Neuronal stem cell (in vitro differentiated cells): ENCODE measurements at regions not wholly inside any gene's neighbourhood (a gene's known extent, or its start where the extent isn't known, plus 50 kb on each side); places are given as distances from the start of the nearest gene placed in this dataset.

Experiments used
- DNase-seq: peaks from one replicate; pipeline ENCODE4 v3.0.0-alpha.2; 2013; ENCODE audit warnings: low spot score
- H2AFZ ChIP-seq: one replicate; pipeline ENCODE4 v1.6.1; 2013; ENCODE audit warnings: mild to moderate bottlenecking, low read length, inconsistent platforms
- H2AK5ac ChIP-seq: 2 replicates; pipeline ENCODE4 v1.6.1; 2013; ENCODE audit warnings: low read depth, mild to moderate bottlenecking, inconsistent platforms, low read length, moderate library complexity, mixed read lengths
- H2BK120ac ChIP-seq: 2 replicates; pipeline ENCODE4 v1.6.1; 2013; ENCODE audit warnings: low read depth, mild to moderate bottlenecking, inconsistent platforms, low read length, moderate library complexity, mixed read lengths
- H2BK12ac ChIP-seq: one replicate; pipeline ENCODE4 v1.6.1; 2013; ENCODE audit warnings: low read length, inconsistent platforms
- H2BK15ac ChIP-seq: 2 replicates; pipeline ENCODE4 v1.6.1; 2013; ENCODE audit warnings: mild to moderate bottlenecking, low read length, inconsistent platforms, mixed read lengths
- H2BK5ac ChIP-seq: one replicate; pipeline ENCODE4 v1.6.1; 2013; ENCODE audit warnings: inconsistent platforms, mild to moderate bottlenecking, low read length, moderate library complexity
- H3K14ac ChIP-seq: one replicate; pipeline ENCODE4 v1.6.1; 2013; ENCODE audit warnings: low read length, inconsistent platforms
- H3K18ac ChIP-seq: 2 replicates; pipeline ENCODE4 v1.6.1; 2013; ENCODE audit warnings: low read length, inconsistent platforms
- H3K23ac ChIP-seq: 2 replicates; pipeline ENCODE4 v1.6.1; 2013; ENCODE audit warnings: low read depth, mild to moderate bottlenecking, mixed read lengths, low read length, inconsistent platforms; ENCODE audit not compliant: poor library complexity
- H3K27ac ChIP-seq: replicated peaks from 3 replicates; pipeline ENCODE4 v1.5.1; 2013; ENCODE audit warnings: low read length, inconsistent platforms
- H3K27me3 ChIP-seq, 3 experiments: 2 replicates each; pipeline ENCODE4 v1.6.1; 2013; ENCODE audit warnings: low read length in 3 of 3, mild to moderate bottlenecking in 2 of 3, inconsistent platforms in 1 of 3, low read depth in 1 of 3, mixed read lengths in 1 of 3, moderate library complexity in 1 of 3; ENCODE audit not compliant: control insufficient read depth in 3 of 3, insufficient read depth in 3 of 3
- H3K36me3 ChIP-seq, 2 donors: replicated peaks in 1 of 2; 2 replicates each; pipeline ENCODE4 v1.6.1; 2013; ENCODE audit warnings: low read length in 2 of 2; ENCODE audit not compliant: control insufficient read depth in 2 of 2, insufficient read depth in 2 of 2
- H3K4ac ChIP-seq: 2 replicates; pipeline ENCODE4 v1.6.1; 2013; ENCODE audit warnings: inconsistent platforms, mild to moderate bottlenecking, low read length, moderate library complexity
- H3K4me1 ChIP-seq, 2 donors: 1 replicate in 1 of 2; 2 replicates in 1 of 2; pipeline ENCODE4 v1.6.1; 2013; ENCODE audit warnings: low read length in 2 of 2, low read depth in 1 of 2; ENCODE audit not compliant: control insufficient read depth in 2 of 2, insufficient read depth in 1 of 2
- H3K4me2 ChIP-seq: one replicate; pipeline ENCODE4 v1.6.1; 2013; ENCODE audit warnings: mild to moderate bottlenecking, low read length, inconsistent platforms; ENCODE audit not compliant: insufficient read depth, poor library complexity, severe bottlenecking
- H3K4me3 ChIP-seq, 2 donors: 2 replicates each; pipeline ENCODE4 v1.5.1; 2013; ENCODE audit warnings: low read length in 2 of 2, mild to moderate bottlenecking in 2 of 2, inconsistent platforms in 1 of 2, moderate library complexity in 1 of 2
- H3K79me1 ChIP-seq: one replicate; pipeline ENCODE4 v1.6.1; 2013; ENCODE audit warnings: low read depth, mild to moderate bottlenecking, inconsistent platforms, low read length, moderate library complexity
- H3K9ac ChIP-seq: one replicate; pipeline ENCODE4 v1.6.1; 2013; ENCODE audit warnings: mild to moderate bottlenecking, low read depth, low read length, inconsistent platforms; ENCODE audit not compliant: poor library complexity
- H3K9me3 ChIP-seq, 2 donors: replicated peaks in 1 of 2; 2 replicates each; pipeline versions ENCODE3 to v1.6.1; 2013; ENCODE audit warnings: low read length in 2 of 2, mild to moderate bottlenecking in 2 of 2, inconsistent platforms in 1 of 2, low read depth in 1 of 2, mixed read lengths in 1 of 2, moderate library complexity in 1 of 2; ENCODE audit not compliant: control insufficient read depth in 2 of 2, insufficient read depth in 1 of 2
- H4K8ac ChIP-seq: one replicate; pipeline ENCODE4 v1.6.1; 2013; ENCODE audit warnings: low read depth, mild to moderate bottlenecking, inconsistent platforms, low read length, moderate library complexity
- H4K91ac ChIP-seq: one replicate; pipeline ENCODE4 v1.6.1; 2013; ENCODE audit warnings: low read length, low read depth, mild to moderate bottlenecking, inconsistent platforms; ENCODE audit not compliant: poor library complexity
- WGBS, 2 donors: extraction: QIAGEN DNeasy Blood & Tissue Kit; methylation state at CpG; one replicate each; pipeline ENCODE4 v1.1.7; 2013; ENCODE audit warnings: missing lambda C conversion rate in 2 of 2, mixed read lengths in 1 of 2; ENCODE audit not compliant: insufficient read length in 2 of 2, insufficient replicate concordance in 1 of 2; ENCODE audit errors: extremely low coverage in 2 of 2; 5-methylcytosine and 5-hydroxymethylcytosine counted together

DNA sequence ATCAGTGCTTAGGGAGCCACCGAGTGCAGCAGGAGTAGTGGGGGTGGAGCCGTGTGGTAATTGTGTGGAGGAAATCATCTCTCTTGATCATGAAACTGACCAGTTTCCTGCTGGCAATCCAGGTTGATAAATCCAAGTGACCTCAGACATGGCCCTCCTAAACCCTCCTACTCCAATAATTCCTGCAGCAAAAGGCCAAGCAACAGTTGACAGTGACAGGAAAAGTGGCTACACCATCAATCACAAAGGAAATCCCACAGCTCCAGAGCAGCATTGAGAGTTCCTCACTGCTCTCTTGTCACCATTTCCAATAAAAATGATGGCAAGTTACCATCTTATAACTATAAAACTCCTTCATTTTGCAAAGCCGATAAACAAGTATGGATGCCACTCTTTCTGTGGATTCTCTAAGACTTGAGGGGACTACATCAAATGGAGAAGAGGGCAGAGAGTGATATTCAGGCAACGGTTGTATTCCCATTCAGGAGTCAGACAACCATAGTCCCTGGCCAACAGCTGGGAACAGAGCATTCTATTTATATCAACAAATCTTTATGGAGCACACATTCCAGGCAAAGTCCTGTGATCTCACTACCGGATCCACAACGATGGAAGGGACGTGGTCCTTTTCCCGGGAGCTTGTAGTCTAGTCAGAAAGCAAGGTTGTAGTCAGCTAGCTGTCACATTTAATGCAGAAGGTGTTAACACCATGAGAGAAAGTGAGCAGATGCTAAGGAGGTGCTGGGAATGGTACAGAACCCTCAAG, 312.5 kb upstream of the CTNNB1 start:
- H3K9ac ChIP-seq = no peak overlapping the region
- H3K18ac ChIP-seq = no peak overlapping the region
- H4K91ac ChIP-seq = no peak overlapping the region
- no peak overlapping the region for H2BK12ac ChIP-seq
- DNase-seq = no peak
- no peaks in the 10 kb centered on the region for H3K4me1 ChIP-seq
- no peaks in the 10 kb centered on the region for H3K27me3 ChIP-seq
- no peak overlapping the region for H3K4me3 ChIP-seq
- no peak overlapping the region for H2BK5ac ChIP-seq
- no peaks in the 10 kb centered on the region for H3K79me1 ChIP-seq
- no peak overlapping the region for H3K4ac ChIP-seq
- H3K9me3 ChIP-seq = no peaks in the 10 kb centered on the region
- H3K4me2 ChIP-seq = no peak overlapping the region
- no peak overlapping the region for H2AFZ ChIP-seq
- H3K27ac ChIP-seq = no peak overlapping the region
- H2BK15ac ChIP-seq = no peak overlapping the region
- H3K36me3 ChIP-seq = no peaks in the 10 kb centered on the region
- no peak overlapping the region for H4K8ac ChIP-seq
- no peak overlapping the region for H3K23ac ChIP-seq
- no peak overlapping the region for H3K14ac ChIP-seq
- no peak overlapping the region for H2AK5ac ChIP-seq
- no peak overlapping the region for H2BK120ac ChIP-seq
- WGBS, 2 donors = no CpG with 5 or more reads among the region's 8 CpGs

DNA sequence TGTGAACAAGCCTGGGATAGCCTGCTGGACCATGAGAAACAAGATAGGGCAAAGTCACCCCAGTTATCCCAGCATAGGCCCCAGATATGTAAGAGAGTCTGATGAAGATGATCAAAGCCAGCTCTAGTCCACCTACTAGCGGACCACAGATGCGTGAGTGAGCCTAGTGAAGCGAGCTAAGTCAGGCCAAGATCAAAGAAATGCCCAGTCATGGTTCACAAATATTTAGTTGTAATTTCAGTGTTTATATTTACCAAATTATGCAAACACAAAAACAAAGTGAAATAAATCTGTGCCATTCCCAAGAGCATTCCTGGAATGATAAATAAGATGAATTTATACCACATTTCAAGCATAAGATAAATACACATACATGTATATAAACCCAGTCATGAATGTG, 308.1 kb upstream of the CTNNB1 start:
- Histone ChIP-seq H3K14ac (no peak overlapping the region), H3K9ac (no peak overlapping the region), H3K4me1 (peaks cover 0 to 2% of the 10 kb centered on the region in 2 donors), H3K27me3 (no peaks in the 10 kb centered on the region), H4K8ac (no peak overlapping the region), H2BK15ac (no peak overlapping the region), H2AK5ac (no peak overlapping the region), H3K9me3 (no peaks in the 10 kb centered on the region), H4K91ac (no peak overlapping the region), H2BK12ac (no peak overlapping the region), H3K18ac (no peak overlapping the region), H3K79me1 (no peaks in the 10 kb centered on the region), H3K36me3 (no peaks in the 10 kb centered on the region), H2BK5ac (no peak overlapping the region), H3K4me2 (no peak overlapping the region), H3K23ac (no peak overlapping the region), H3K4ac (no peak overlapping the region), H2AFZ (no peak overlapping the region), H2BK120ac (no peak overlapping the region), H3K4me3 (no peak overlapping the region), H3K27ac (no peak overlapping the region)
- WGBS, 2 donors = no CpG with 5 or more reads among the region's 3 CpGs
- no peak for DNase-seq

DNA sequence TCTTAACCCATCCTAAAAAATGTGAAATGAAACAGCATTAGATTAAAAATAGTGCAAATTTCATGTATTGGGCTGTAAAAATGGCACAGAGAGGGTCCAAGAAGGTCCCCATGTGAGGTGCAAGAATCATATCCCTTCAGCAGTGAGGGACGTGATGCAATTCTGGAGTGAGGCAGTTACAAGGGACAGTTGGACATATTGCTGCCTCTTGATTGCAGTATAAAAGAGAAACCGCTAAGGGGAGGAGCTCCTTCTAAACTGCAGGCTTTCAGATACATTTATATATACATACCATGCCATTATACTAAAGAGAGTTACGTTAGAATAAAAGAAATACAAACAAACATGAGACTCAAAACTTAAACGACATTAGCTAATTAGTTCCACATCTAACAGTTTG, 304.2 kb upstream of the CTNNB1 start:
- Histone ChIP-seq H3K18ac (no peak overlapping the region), H4K8ac (no peak overlapping the region), H3K27me3 (no peaks in the 10 kb centered on the region), H3K9me3 (no peaks in the 10 kb centered on the region), H2BK120ac (no peak overlapping the region), H2BK12ac (no peak overlapping the region), H3K23ac (no peak overlapping the region), H3K27ac (no peak overlapping the region), H3K79me1 (no peaks in the 10 kb centered on the region), H3K4ac (no peak overlapping the region), H3K36me3 (no peaks in the 10 kb centered on the region), H2AK5ac (no peak overlapping the region), H2BK5ac (no peak overlapping the region), H3K4me3 (no peak overlapping the region), H2BK15ac (no peak overlapping the region), H3K4me2 (no peak overlapping the region), H4K91ac (no peak overlapping the region), H3K4me1 (peaks cover 0 to 2% of the 10 kb centered on the region in 2 donors), H3K14ac (no peak overlapping the region), H3K9ac (no peak overlapping the region), H2AFZ (no peak overlapping the region)
- WGBS, 2 donors = no CpG with 5 or more reads among the region's 4 CpGs
- DNase-seq = no peak

DNA sequence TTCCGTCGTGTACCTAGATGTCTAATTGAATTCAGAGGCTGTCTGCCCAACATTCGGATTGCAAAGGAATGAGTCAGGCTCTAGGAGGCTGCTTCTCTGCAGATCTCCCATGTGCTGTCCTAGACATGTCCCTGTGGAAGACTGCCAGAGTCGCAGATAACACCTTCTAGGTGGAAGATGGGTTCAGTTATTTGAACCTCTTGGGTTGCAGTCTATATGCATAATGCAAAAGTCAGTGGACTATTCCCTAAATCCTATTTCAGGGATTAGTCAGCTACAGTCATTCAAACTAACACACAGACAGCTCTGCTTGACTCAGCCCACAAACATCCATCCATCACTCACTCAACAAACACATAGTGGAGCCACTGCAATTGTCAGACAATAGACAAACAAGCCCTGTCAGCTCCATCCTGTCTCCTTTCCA, 300.0 kb upstream of the CTNNB1 start:
- Histone ChIP-seq H3K27me3 (no peaks in the 10 kb centered on the region), H3K9me3 (no peaks in the 10 kb centered on the region), H2BK120ac (no peak overlapping the region), H3K18ac (no peak overlapping the region), H2AFZ (no peak overlapping the region), H3K4ac (no peak overlapping the region), H3K23ac (no peak overlapping the region), H3K4me2 (no peak overlapping the region), H3K27ac (no peak overlapping the region), H2BK5ac (no peak overlapping the region), H3K36me3 (no peaks in the 10 kb centered on the region), H2BK12ac (no peak overlapping the region), H3K4me3 (no peak overlapping the region), H2BK15ac (no peak overlapping the region), H3K4me1 (peaks cover 0 to 2% of the 10 kb centered on the region in 2 donors), H4K91ac (no peak overlapping the region), H4K8ac (no peak overlapping the region), H3K79me1 (no peaks in the 10 kb centered on the region), H3K9ac (no peak overlapping the region), H2AK5ac (no peak overlapping the region), H3K14ac (no peak overlapping the region)
- no CpG with 5 or more reads among the region's 4 CpGs for WGBS, 2 donors
- no peak for DNase-seq
